Mucosa of rectum (tissue), 2 donors: ENCODE measurements at regions not wholly inside any gene's neighbourhood (a gene's known extent, or its start where the extent isn't known, plus 50 kb on each side); places are given as distances from the start of the nearest gene placed in this dataset.
A peak's percentile ranks its signal among the peaks of the same experiment; 100 is the strongest.

Experiments
- H3K27ac ChIP-seq, 2 donors: one replicate each; pipeline ENCODE4 v1.7.0; 2013; ENCODE audit warnings: inconsistent platforms in 2 of 2, low read depth in 2 of 2, low read length in 2 of 2
- H3K27me3 ChIP-seq, 2 donors: one replicate each; pipeline ENCODE4 v1.7.0; 2013; ENCODE audit warnings: low read length in 2 of 2; ENCODE audit not compliant: control insufficient read depth in 2 of 2, insufficient read depth in 2 of 2
- H3K36me3 ChIP-seq, 2 donors: one replicate each; pipeline ENCODE4 v1.7.0; 2013; ENCODE audit warnings: low read length in 2 of 2; ENCODE audit not compliant: control insufficient read depth in 2 of 2, insufficient read depth in 2 of 2
- H3K4me1 ChIP-seq, 2 donors: one replicate each; pipeline ENCODE4 v1.7.0; 2013; ENCODE audit warnings: low read length in 2 of 2, mild to moderate bottlenecking in 1 of 2; ENCODE audit not compliant: control insufficient read depth in 2 of 2, insufficient read depth in 2 of 2
- H3K4me3 ChIP-seq, 2 donors: one replicate each; pipeline ENCODE4 v1.7.0; 2013; ENCODE audit warnings: low read length in 2 of 2
- H3K9ac ChIP-seq, 2 donors: one replicate each; pipeline ENCODE4 v1.7.0; 2013; ENCODE audit warnings: low read length in 2 of 2, low read depth in 1 of 2, mild to moderate bottlenecking in 1 of 2
- H3K9me3 ChIP-seq, 2 donors: one replicate each; pipeline ENCODE4 v1.7.0; 2013; ENCODE audit warnings: low read length in 2 of 2; ENCODE audit not compliant: control insufficient read depth in 2 of 2
- donor health status: healthy.
- donor health status: Normal muscosa, but diverticular disease.

- Histone ChIP-seq H3K9me3 (no peaks in the 10 kb centered on the region), H3K9ac (no peak overlapping the region), H3K36me3 (no peaks in the 10 kb centered on the region), H3K4me3 (no peak overlapping the region), H3K27me3 (no peaks in the 10 kb centered on the region), H3K4me1 (no peaks in the 10 kb centered on the region), H3K27ac (peak overlapping the region in 1 of 2 donors; percentile 29)
These were observed 115.0 kb upstream of the INPP4B start for GRCh38 chr4:142960867-142961644.

- H3K4me1 ChIP-seq: no peaks in the 10 kb centered on the region
- no peaks in the 10 kb centered on the region for H3K36me3 ChIP-seq
- no peaks in the 10 kb centered on the region for H3K9me3 ChIP-seq
- H3K4me3 ChIP-seq: no peak overlapping the region
- no peak overlapping the region for H3K27ac ChIP-seq
- H3K27me3 ChIP-seq: no peaks in the 10 kb centered on the region
- no peak overlapping the region for H3K9ac ChIP-seq
These were observed 115.8 kb upstream of the INPP4B start for GRCh38 chr4:142961866-142962265.

- no peaks in the 10 kb centered on the region for H3K9me3 ChIP-seq
- no peaks in the 10 kb centered on the region for H3K4me1 ChIP-seq
- H3K27me3 ChIP-seq: no peaks in the 10 kb centered on the region
- no peak overlapping the region for H3K4me3 ChIP-seq
- H3K36me3 ChIP-seq: no peaks in the 10 kb centered on the region
- H3K27ac ChIP-seq: no peak overlapping the region
- H3K9ac ChIP-seq: no peak overlapping the region
These were observed 128.2 kb upstream of the INPP4B start for GRCh38 chr4:142974328-142974727.

GRCh38 chr4:142975618-142976017 lies 129.5 kb upstream of the INPP4B start:
- Histone ChIP-seq H3K9me3 (no peaks in the 10 kb centered on the region), H3K4me1 (no peaks in the 10 kb centered on the region), H3K4me3 (no peak overlapping the region), H3K27ac (no peak overlapping the region), H3K27me3 (no peaks in the 10 kb centered on the region), H3K9ac (no peak overlapping the region), H3K36me3 (no peaks in the 10 kb centered on the region)

GRCh38 chr4:142976482-142976881 lies 130.4 kb upstream of the INPP4B start:
- Histone ChIP-seq H3K27ac (no peak overlapping the region), H3K9ac (no peak overlapping the region), H3K4me1 (no peaks in the 10 kb centered on the region), H3K27me3 (no peaks in the 10 kb centered on the region), H3K36me3 (no peaks in the 10 kb centered on the region), H3K9me3 (no peaks in the 10 kb centered on the region), H3K4me3 (no peak overlapping the region)

GRCh38 chr4:142977182-142977581 lies 131.1 kb upstream of the INPP4B start:
- Histone ChIP-seq H3K27ac (no peak overlapping the region), H3K36me3 (no peaks in the 10 kb centered on the region), H3K27me3 (no peaks in the 10 kb centered on the region), H3K9me3 (no peaks in the 10 kb centered on the region), H3K4me1 (no peaks in the 10 kb centered on the region), H3K9ac (no peak overlapping the region), H3K4me3 (no peak overlapping the region)

- Histone ChIP-seq H3K9me3 (no peaks in the 10 kb centered on the region), H3K36me3 (no peaks in the 10 kb centered on the region), H3K27ac (no peak overlapping the region), H3K4me1 (no peaks in the 10 kb centered on the region), H3K4me3 (no peak overlapping the region), H3K27me3 (no peaks in the 10 kb centered on the region), H3K9ac (no peak overlapping the region)
These were observed 137.0 kb upstream of the INPP4B start for GRCh38 chr4:142983065-142983464.

- no peak overlapping the region for H3K9ac ChIP-seq
- no peaks in the 10 kb centered on the region for H3K27me3 ChIP-seq
These were observed 137.5 kb upstream of the INPP4B start for GRCh38 chr4:142983589-142983988.

GRCh38 chr4:142984871-142985585 lies 138.9 kb upstream of the INPP4B start:
- no peak overlapping the region for H3K4me3 ChIP-seq
- no peak overlapping the region for H3K27ac ChIP-seq
- H3K9me3 ChIP-seq: no peaks in the 10 kb centered on the region
- H3K27me3 ChIP-seq: no peaks in the 10 kb centered on the region
- H3K4me1 ChIP-seq: no peaks in the 10 kb centered on the region
- H3K9ac ChIP-seq: no peak overlapping the region
- H3K36me3 ChIP-seq: no peaks in the 10 kb centered on the region

More at GRCh38 chr4:142983589-142983988, 137.5 kb upstream of the INPP4B start:
- no peaks in the 10 kb centered on the region for H3K9me3 ChIP-seq
- H3K4me3 ChIP-seq: no peak overlapping the region
- no peak overlapping the region for H3K27ac ChIP-seq
- H3K36me3 ChIP-seq: no peaks in the 10 kb centered on the region
- H3K4me1 ChIP-seq: no peaks in the 10 kb centered on the region

GRCh38 chr4:143016171-143016570 lies 168.5 kb upstream of the USP38 start:
- Histone ChIP-seq H3K36me3 (no peaks in the 10 kb centered on the region), H3K9me3 (no peaks in the 10 kb centered on the region), H3K27ac (no peak overlapping the region), H3K4me3 (no peak overlapping the region), H3K27me3 (no peaks in the 10 kb centered on the region), H3K9ac (no peak overlapping the region), H3K4me1 (no peaks in the 10 kb centered on the region)
